T1000 (cell line): ENCODE measurements at regions not wholly inside any gene's neighbourhood (a gene's known extent, or its start where the extent isn't known, plus 50 kb on each side); places are given as distances from the start of the nearest gene placed in this dataset.
A peak's percentile ranks its signal among the peaks of the same experiment; 100 is the strongest.

Experiments used
- DNase-seq: peaks from one replicate; lab custom pipeline; 2025; ENCODE audit warnings: mixed read lengths; lab: John Stamatoyannopoulos, UW

GRCh38 chr2:234438305-234438977 is 58.4 kb downstream of the ARL4C start:
- DNase-seq = no peak

- DNase-seq = no peak
These were observed 59.1 kb downstream of the ARL4C start for GRCh38 chr2:234437642-234438304.

GRCh38 chr2:234436482-234436837 is 60.4 kb downstream of the ARL4C start:
- DNase-seq = no peak

- no peak for DNase-seq
These were observed 60.9 kb downstream of the ARL4C start for GRCh38 chr2:234435836-234436481.

- DNase-seq = no peak
These were observed 63.7 kb downstream of the ARL4C start for GRCh38 chr2:234433201-234433600.

- DNase-seq = no peak
These were observed 66.0 kb downstream of the ARL4C start for GRCh38 chr2:234430871-234431270.

GRCh38 chr2:234429265-234429664 is 67.6 kb downstream of the ARL4C start:
- DNase-seq = no peak

GRCh38 chr2:234427081-234428061 is 69.5 kb downstream of the ARL4C start:
- DNase-seq = no peak

GRCh38 chr2:234426616-234427015 is 70.3 kb downstream of the ARL4C start:
- no peak for DNase-seq

GRCh38 chr2:234425639-234426603 is 71.0 kb downstream of the ARL4C start:
- no peak for DNase-seq

GRCh38 chr2:234423884-234424283 is 73.0 kb downstream of the ARL4C start:
- DNase-seq = no peak

GRCh38 chr2:234422981-234423431 is 73.9 kb downstream of the ARL4C start:
- no peak for DNase-seq

- DNase-seq = peak; percentile 14
These were observed 74.6 kb downstream of the ARL4C start for GRCh38 chr2:234422273-234422732.

GRCh38 chr2:234420408-234420807 is 76.5 kb downstream of the ARL4C start:
- no peak for DNase-seq

- DNase-seq = no peak
These were observed 77.2 kb downstream of the ARL4C start for GRCh38 chr2:234419726-234420125.

GRCh38 chr2:234415706-234416105 is 81.2 kb downstream of the ARL4C start:
- DNase-seq = no peak

- no peak for DNase-seq
These were observed 82.3 kb downstream of the ARL4C start for GRCh38 chr2:234414596-234414995.

- DNase-seq = no peak
These were observed 84.2 kb downstream of the ARL4C start for GRCh38 chr2:234412726-234413125.

- DNase-seq = no peak
These were observed 85.1 kb downstream of the ARL4C start for GRCh38 chr2:234411793-234412192.

GRCh38 chr2:234410526-234410925 is 86.4 kb downstream of the ARL4C start:
- no peak for DNase-seq

- DNase-seq = no peak
These were observed 87.3 kb downstream of the ARL4C start for GRCh38 chr2:234409590-234409989.
